K562 (cell line): ENCODE measurements at regions not wholly inside any gene's neighbourhood (a gene's known extent, or its start where the extent isn't known, plus 50 kb on each side); places are given as distances from the start of the nearest gene placed in this dataset.

Source experiments
- ATAC-seq: fragments of 200-7000 bp; cut with Tn5 transposase; 3 replicates; pipeline ENCODE4 v1.9.1; 2020; ENCODE audit warnings: moderate library complexity
- BruUV-seq: library from RNA; stranded (reverse); fragments of 400-500 nt; replicated peaks from 2 replicates; lab custom pipeline; 2021; lab: Mats Ljungman, UMichigan
- CTCF ChIA-PET: fragments of 300-600 bp; formaldehyde crosslinking; extraction: SDS; loops from one replicate; lab custom pipeline; 2021; ENCODE audit warnings: low intra/inter-chr PET ratio; lab: Yijun Ruan, JAX
- POLR2A ChIA-PET: fragments of 300-600, 350-650 bp; sonication (Branson Sonifier 250); formaldehyde crosslinking; extraction: SDS; loops from one replicate; lab custom pipeline; 2021; ENCODE audit warnings: antibody characterized with exemption, inconsistent platforms; lab: Yijun Ruan, JAX
- DNase-seq, 4 experiments: peaks; one replicate each; pipeline versions ENCODE4 v3.0.0 to v3.0.0-alpha.2; 2011 to 2018; ENCODE audit warnings: low spot score in 3 of 4, mixed read lengths in 3 of 4; ENCODE audit errors: extremely low read depth in 1 of 4
- FAIRE-seq: peaks from 2 replicates; lab custom pipeline; 2011; peaks lifted over from hg19 to GRCh38; lab: Jason Lieb, UNC
- H2AFZ ChIP-seq: 2 replicates; pipeline ENCODE4 v1.6.0; 2011; ENCODE audit warnings: low read depth, low read length, control low read depth, inconsistent platforms
- H3K27ac ChIP-seq: fragments of 200-600 bp; 3 replicates; pipeline ENCODE4 v1.8.0; 2011; ENCODE audit warnings: low read depth, mild to moderate bottlenecking, control low read depth, inconsistent platforms, low read length, moderate library complexity, mixed read lengths; ENCODE audit errors: extremely low read depth
- H3K27me3 ChIP-seq, 2 experiments: fragments of 300-600 bp in 1 of 2; 2 replicates in 1 of 2; 3 replicates in 1 of 2; pipeline versions ENCODE4 v1.6.0 to v1.8.0; 2011; ENCODE audit warnings: inconsistent platforms in 2 of 2, low read length in 2 of 2, mild to moderate bottlenecking in 1 of 2, mixed read lengths in 1 of 2, moderate library complexity in 1 of 2; ENCODE audit not compliant: control insufficient read depth in 2 of 2, insufficient read depth in 2 of 2
- H3K36me3 ChIP-seq: fragments of 300-600 bp; 3 replicates; pipeline ENCODE4 v1.8.0; 2011; ENCODE audit warnings: mild to moderate bottlenecking, low read length, inconsistent platforms; ENCODE audit not compliant: control insufficient read depth, insufficient read depth
- H3K4me1 ChIP-seq, 2 experiments: fragments of 200-600 bp in 1 of 2; replicated peaks in 1 of 2; 2 replicates in 1 of 2; 3 replicates in 1 of 2; pipeline versions ENCODE4 v1.5.1 to v1.8.0; 2011; ENCODE audit warnings: inconsistent platforms in 2 of 2, low read length in 2 of 2, mild to moderate bottlenecking in 1 of 2, mixed read lengths in 1 of 2, moderate library complexity in 1 of 2; ENCODE audit not compliant: control insufficient read depth in 2 of 2, insufficient read depth in 2 of 2
- H3K4me2 ChIP-seq: 2 replicates; pipeline ENCODE4 v1.6.1; 2011; ENCODE audit warnings: low read length, control low read depth, inconsistent platforms, mixed read lengths; ENCODE audit not compliant: insufficient read depth
- H3K4me3 ChIP-seq: fragments of 200-600 bp; sonication (generic), shearing (Covaris generic); 2 replicates; pipeline ENCODE4 v1.5.1; 2016; ENCODE audit warnings: control low read depth, inconsistent platforms
- H3K79me2 ChIP-seq: fragments of 200-600 bp; 3 replicates; pipeline ENCODE4 v1.8.0; 2011; ENCODE audit warnings: low read length, inconsistent platforms; ENCODE audit not compliant: control insufficient read depth, insufficient read depth
- H3K9ac ChIP-seq, 2 experiments: 2 replicates each; pipeline versions ENCODE4 v1.6.0 to v1.6.1; 2011; ENCODE audit warnings: low read depth in 2 of 2, low read length in 2 of 2, control low read depth in 1 of 2, inconsistent platforms in 1 of 2, mild to moderate bottlenecking in 1 of 2, mixed read lengths in 1 of 2; ENCODE audit not compliant: insufficient read depth in 1 of 2
- H3K9me1 ChIP-seq: one replicate; pipeline ENCODE4 v1.6.0; 2011; ENCODE audit warnings: inconsistent platforms, mild to moderate bottlenecking, low read length, moderate library complexity; ENCODE audit not compliant: control insufficient read depth, insufficient read depth
- H3K9me3 ChIP-seq: replicated peaks from 2 replicates; pipeline ENCODE4 v1.5.1; 2011; ENCODE audit warnings: low read depth, low read length, inconsistent platforms; ENCODE audit not compliant: control insufficient read depth, insufficient read depth
- H4K20me1 ChIP-seq: replicated peaks from 2 replicates; pipeline ENCODE4 v1.6.1; 2011; ENCODE audit warnings: low read length, inconsistent platforms, mixed read lengths; ENCODE audit not compliant: control insufficient read depth, insufficient read depth
- ATF2 ChIP-seq: sonication (generic); formaldehyde crosslinking; IDR thresholded peaks from 2 replicates; pipeline ENCODE4 v1.8.1; 2022; ENCODE audit warnings: missing genetic modification reagents
- CHD1 ChIP-seq: fragments of 200-600 bp; sonication (generic); IDR thresholded peaks from one replicate; pipeline ENCODE4 v1.6.1; 2012; ENCODE audit warnings: mild to moderate bottlenecking, moderate library complexity, low read length, inconsistent platforms
- FOXJ2 ChIP-seq: fragments of 200-800 bp; sonication (Bioruptor generic); IDR thresholded peaks from 2 replicates; pipeline ENCODE4 v1.6.1; 2016; ENCODE audit warnings: missing genetic modification characterization, missing compliant biosample characterization
- ZNF280A ChIP-seq: fragments of 450-650 bp; IDR thresholded peaks from 2 replicates; pipeline ENCODE4 v1.6.1; 2018; ENCODE audit warnings: mild to moderate bottlenecking, low read depth; ENCODE audit not compliant: partially characterized antibody
- WGBS: fragments of 100-300 bp; shearing (Covaris generic); methylation state at CpG from one replicate; pipeline ENCODE4 v1.1.6; 2016; ENCODE audit warnings: low coverage, mixed read lengths; ENCODE audit not compliant: insufficient coverage; ENCODE audit errors: missing lambda C conversion rate; 5-methylcytosine and 5-hydroxymethylcytosine counted together
- in situ Hi-C: fragments of 300-500 bp; cut with MboI; formaldehyde crosslinking; loops from 4 replicates; pipeline ENCODE4 v1.15.0; 2018; ENCODE audit warnings: inconsistent platforms, mixed read lengths
- intact Hi-C: fragments of 100-400 bp; cut with micrococcal nuclease; formaldehyde crosslinking; loops from 2 replicates; pipeline ENCODE4 v1.14.2; 2022

GRCh38 chr9:109914280-109915027 lies 134.5 kb downstream of the PALM2AKAP2 start:
- Histone ChIP-seq H3K9ac (no peak overlapping the region), H3K4me3 (no peak overlapping the region), H3K27me3 (no peaks in the 10 kb centered on the region), H3K9me3 (no peaks in the 10 kb centered on the region), H3K9me1 (no peaks in the 10 kb centered on the region), H3K27ac (no peak overlapping the region), H4K20me1 (no peaks in the 10 kb centered on the region), H2AFZ (no peak overlapping the region), H3K4me2 (no peak overlapping the region), H3K79me2 (no peaks in the 10 kb centered on the region), H3K4me1 (no peaks in the 10 kb centered on the region; a peak in 1 of 5 replicates), H3K36me3 (no peaks in the 10 kb centered on the region)
- TF ChIP-seq ATF2 (CRISPR knock-in tag) (no peak), ZNF280A (no peak), FOXJ2 (tag) (no peak), CHD1 (no peak)
- 0% methylated on average over 4 of the region's 4 CpGs for WGBS
- intact Hi-C loops (no loop called here), in situ Hi-C loops (no loop called here)
- ChIA-PET CTCF (no interaction called here), POLR2A (no interaction called here)
- ATAC-seq: no peak
- no TSS peak for BruUV-seq
- DNase-seq: no peak
- FAIRE-seq: no peak
